Rectal smooth muscle tissue (tissue), 1 donor: ENCODE measurements at regions not wholly inside any gene's neighbourhood (a gene's known extent, or its start where the extent isn't known, plus 50 kb on each side); places are given as distances from the start of the nearest gene placed in this dataset.

Experiments used
- H3K27ac ChIP-seq: one replicate; pipeline ENCODE4 v1.7.0; 2013; ENCODE audit warnings: low read depth, low read length, inconsistent platforms
- H3K27me3 ChIP-seq: one replicate; pipeline ENCODE4 v1.7.0; 2013; ENCODE audit warnings: low read length; ENCODE audit not compliant: control insufficient read depth, insufficient read depth
- H3K36me3 ChIP-seq: one replicate; pipeline ENCODE4 v1.7.0; 2013; ENCODE audit warnings: low read length; ENCODE audit not compliant: control insufficient read depth, insufficient read depth
- H3K4me1 ChIP-seq: one replicate; pipeline ENCODE4 v1.7.0; 2013; ENCODE audit warnings: low read length; ENCODE audit not compliant: control insufficient read depth, insufficient read depth
- H3K4me3 ChIP-seq: one replicate; pipeline ENCODE4 v1.7.0; 2013; ENCODE audit warnings: low read length
- H3K9ac ChIP-seq: one replicate; pipeline ENCODE4 v1.7.0; 2013; ENCODE audit warnings: low read length

DNA sequence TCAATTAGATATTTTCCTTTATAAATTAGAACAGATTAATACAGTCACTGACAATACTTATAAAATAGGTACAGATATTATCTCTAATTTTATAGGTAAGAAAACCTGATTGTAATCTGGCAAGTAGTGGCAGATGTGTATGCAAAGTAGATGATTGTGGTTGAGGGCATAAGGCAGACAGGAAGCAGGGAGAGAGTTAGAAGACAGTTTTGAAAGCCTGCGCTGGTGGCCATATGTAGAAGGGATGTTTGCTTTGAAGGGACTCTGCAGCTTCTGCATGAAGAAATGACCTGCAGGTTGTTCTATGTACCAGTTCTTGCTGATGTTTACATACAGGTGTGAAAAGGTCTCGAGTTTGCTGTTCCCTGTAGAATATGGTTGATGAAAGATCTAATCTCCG lies 416.3 kb upstream of the SLIT2 start:
- no peak overlapping the region for H3K27ac ChIP-seq
- no peaks in the 10 kb centered on the region for H3K27me3 ChIP-seq
- no peaks in the 10 kb centered on the region for H3K36me3 ChIP-seq
- H3K9ac ChIP-seq = no peak overlapping the region
- H3K4me3 ChIP-seq = no peak overlapping the region
- no peaks in the 10 kb centered on the region for H3K4me1 ChIP-seq

- Histone ChIP-seq H3K9ac (no peak overlapping the region), H3K4me3 (no peak overlapping the region), H3K27ac (no peak overlapping the region), H3K4me1 (no peaks in the 10 kb centered on the region), H3K27me3 (no peaks in the 10 kb centered on the region), H3K36me3 (no peaks in the 10 kb centered on the region)
Measured at GRCh38 chr4:19832411-19832810, 419.3 kb upstream of the SLIT2 start.

DNA sequence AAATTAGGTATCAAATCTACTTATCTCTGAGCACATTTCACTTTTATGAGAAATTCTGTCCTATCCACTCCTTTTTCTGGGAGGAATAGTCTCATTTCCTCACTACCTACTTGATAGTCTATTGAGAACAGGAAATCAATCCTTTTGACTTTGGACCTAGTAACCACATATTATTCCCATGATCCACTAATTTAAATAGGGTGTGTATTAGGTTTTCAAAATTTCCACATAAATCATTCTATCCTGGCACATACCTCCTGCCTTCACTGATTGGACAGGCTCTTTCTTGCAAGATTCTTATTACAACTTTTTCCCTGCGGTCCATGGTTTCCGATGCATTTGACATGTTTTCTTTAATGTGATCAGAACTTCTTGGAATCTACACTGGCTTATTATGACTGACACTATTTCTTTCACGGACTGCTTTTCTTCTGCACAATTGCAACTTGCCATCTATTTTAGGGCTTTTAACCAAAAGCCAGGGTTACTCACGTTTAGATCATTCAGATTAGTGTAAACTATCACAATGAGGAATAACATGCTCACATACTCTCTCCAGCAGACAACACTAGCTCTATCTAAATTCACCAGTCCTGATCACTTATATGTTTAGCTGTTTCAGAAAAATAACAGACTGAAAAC lies 419.9 kb upstream of the SLIT2 start:
- H3K4me1 ChIP-seq = no peaks in the 10 kb centered on the region
- no peak overlapping the region for H3K9ac ChIP-seq
- H3K4me3 ChIP-seq = no peak overlapping the region
- H3K27me3 ChIP-seq = no peaks in the 10 kb centered on the region
- H3K27ac ChIP-seq = no peak overlapping the region
- no peaks in the 10 kb centered on the region for H3K36me3 ChIP-seq

DNA sequence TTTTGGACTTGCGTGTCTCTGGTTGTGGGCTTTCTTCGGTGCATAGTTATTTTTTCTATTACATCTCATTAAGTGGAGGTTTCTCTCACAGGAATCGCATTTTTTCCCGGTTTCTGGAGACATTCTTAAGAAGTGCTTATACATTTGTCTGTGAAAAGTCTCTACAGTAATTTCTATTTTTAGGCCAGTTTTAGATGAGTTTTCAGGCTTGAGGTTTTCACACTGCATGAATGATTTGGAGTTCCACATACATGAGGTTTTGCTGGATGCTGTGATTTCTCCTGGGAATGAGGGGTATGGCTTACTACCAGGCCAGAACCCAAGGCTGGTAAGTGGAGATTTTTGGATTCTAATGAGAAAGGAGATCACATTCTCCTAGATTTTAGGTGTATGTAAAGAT lies 422.6 kb upstream of the SLIT2 start:
- Histone ChIP-seq H3K9ac (no peak overlapping the region), H3K36me3 (no peaks in the 10 kb centered on the region), H3K27me3 (no peaks in the 10 kb centered on the region), H3K4me3 (no peak overlapping the region), H3K27ac (no peak overlapping the region), H3K4me1 (no peaks in the 10 kb centered on the region)

GRCh38 chr4:19823781-19824180 lies 427.9 kb upstream of the SLIT2 start:
- H3K4me1 ChIP-seq = no peaks in the 10 kb centered on the region
- no peak overlapping the region for H3K4me3 ChIP-seq
- no peaks in the 10 kb centered on the region for H3K36me3 ChIP-seq
- H3K9ac ChIP-seq = no peak overlapping the region
- H3K27me3 ChIP-seq = no peaks in the 10 kb centered on the region
- H3K27ac ChIP-seq = no peak overlapping the region

DNA sequence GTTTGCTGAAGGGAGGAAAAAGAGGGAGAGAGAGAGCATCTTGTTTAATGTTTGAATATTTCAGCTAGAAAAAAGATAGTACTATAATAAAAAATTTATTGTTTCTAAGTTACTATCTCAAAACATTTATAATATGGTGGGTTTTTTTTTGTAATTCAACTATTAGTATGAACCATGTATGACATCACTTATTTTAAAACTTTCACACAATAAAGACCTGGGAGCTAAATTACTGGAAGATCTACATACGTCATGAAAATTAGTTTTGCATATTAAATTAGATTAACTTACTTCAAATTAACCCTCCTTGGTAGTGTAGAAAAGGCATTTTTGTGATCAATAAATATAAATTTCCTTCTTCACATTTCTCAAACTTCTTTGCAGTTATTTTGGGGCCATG lies 432.0 kb upstream of the SLIT2 start:
- Histone ChIP-seq H3K36me3 (no peaks in the 10 kb centered on the region), H3K4me1 (no peaks in the 10 kb centered on the region), H3K9ac (no peak overlapping the region), H3K27ac (no peak overlapping the region), H3K4me3 (no peak overlapping the region), H3K27me3 (no peaks in the 10 kb centered on the region)

DNA sequence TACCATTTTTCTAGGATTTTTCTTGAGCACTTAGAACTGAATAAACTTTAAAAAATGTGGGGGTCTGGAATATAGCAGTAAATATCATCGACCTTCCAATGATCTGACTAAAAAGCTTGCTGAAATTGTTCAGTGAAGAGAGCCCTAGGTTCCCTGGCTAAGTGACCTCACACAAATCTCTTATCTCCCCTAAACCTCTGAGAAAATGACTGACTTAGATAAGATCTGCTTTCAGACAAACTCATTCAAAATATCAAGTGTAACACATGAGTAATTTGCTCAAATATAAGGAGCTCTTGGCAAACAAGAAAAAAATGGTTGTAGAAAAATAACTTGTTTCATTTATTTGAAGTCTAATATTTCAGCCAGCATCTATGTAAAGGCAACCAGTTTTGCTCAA lies 441.7 kb upstream of the SLIT2 start:
- no peak overlapping the region for H3K9ac ChIP-seq
- H3K4me3 ChIP-seq = no peak overlapping the region
- H3K27ac ChIP-seq = no peak overlapping the region
- H3K36me3 ChIP-seq = no peaks in the 10 kb centered on the region
- no peaks in the 10 kb centered on the region for H3K27me3 ChIP-seq
- no peaks in the 10 kb centered on the region for H3K4me1 ChIP-seq

- H3K4me3 ChIP-seq = no peak overlapping the region
Measured at GRCh38 chr4:19807505-19807904, 444.2 kb upstream of the SLIT2 start.

GRCh38 chr4:19806865-19807264 lies 444.8 kb upstream of the SLIT2 start:
- H3K36me3 ChIP-seq = no peaks in the 10 kb centered on the region
- no peak overlapping the region for H3K27ac ChIP-seq
- H3K9ac ChIP-seq = no peak overlapping the region
- no peak overlapping the region for H3K4me3 ChIP-seq
- H3K27me3 ChIP-seq = no peaks in the 10 kb centered on the region
- no peaks in the 10 kb centered on the region for H3K4me1 ChIP-seq

More at GRCh38 chr4:19807505-19807904, 444.2 kb upstream of the SLIT2 start:
- H3K9ac ChIP-seq = no peak overlapping the region
- no peaks in the 10 kb centered on the region for H3K4me1 ChIP-seq
- no peaks in the 10 kb centered on the region for H3K27me3 ChIP-seq
- H3K27ac ChIP-seq = no peak overlapping the region
- no peaks in the 10 kb centered on the region for H3K36me3 ChIP-seq

GRCh38 chr4:19803406-19803805 lies 448.3 kb upstream of the SLIT2 start:
- Histone ChIP-seq H3K4me1 (no peaks in the 10 kb centered on the region), H3K36me3 (no peaks in the 10 kb centered on the region), H3K27me3 (no peaks in the 10 kb centered on the region), H3K9ac (no peak overlapping the region), H3K4me3 (no peak overlapping the region), H3K27ac (no peak overlapping the region)

DNA sequence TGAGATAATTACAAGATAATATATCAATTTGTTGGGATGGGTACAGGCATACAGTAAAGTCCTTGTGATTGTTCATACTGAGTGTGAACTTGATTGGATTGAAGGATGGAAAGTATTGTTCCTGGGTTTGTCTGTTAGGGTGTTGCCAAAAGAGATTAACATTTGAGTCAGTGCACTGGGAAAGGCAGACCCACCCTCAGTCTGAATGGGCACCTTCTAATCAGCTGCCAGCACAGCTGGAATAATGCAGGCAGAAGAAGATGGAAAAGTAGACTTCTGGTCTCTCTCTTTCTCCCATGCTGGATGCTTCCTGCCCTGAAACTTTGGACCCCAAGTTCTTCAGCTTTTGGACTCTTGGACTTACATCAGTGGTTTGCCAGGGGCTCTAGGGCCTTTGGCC lies 457.9 kb upstream of the SLIT2 start:
- no peak overlapping the region for H3K9ac ChIP-seq

DNA sequence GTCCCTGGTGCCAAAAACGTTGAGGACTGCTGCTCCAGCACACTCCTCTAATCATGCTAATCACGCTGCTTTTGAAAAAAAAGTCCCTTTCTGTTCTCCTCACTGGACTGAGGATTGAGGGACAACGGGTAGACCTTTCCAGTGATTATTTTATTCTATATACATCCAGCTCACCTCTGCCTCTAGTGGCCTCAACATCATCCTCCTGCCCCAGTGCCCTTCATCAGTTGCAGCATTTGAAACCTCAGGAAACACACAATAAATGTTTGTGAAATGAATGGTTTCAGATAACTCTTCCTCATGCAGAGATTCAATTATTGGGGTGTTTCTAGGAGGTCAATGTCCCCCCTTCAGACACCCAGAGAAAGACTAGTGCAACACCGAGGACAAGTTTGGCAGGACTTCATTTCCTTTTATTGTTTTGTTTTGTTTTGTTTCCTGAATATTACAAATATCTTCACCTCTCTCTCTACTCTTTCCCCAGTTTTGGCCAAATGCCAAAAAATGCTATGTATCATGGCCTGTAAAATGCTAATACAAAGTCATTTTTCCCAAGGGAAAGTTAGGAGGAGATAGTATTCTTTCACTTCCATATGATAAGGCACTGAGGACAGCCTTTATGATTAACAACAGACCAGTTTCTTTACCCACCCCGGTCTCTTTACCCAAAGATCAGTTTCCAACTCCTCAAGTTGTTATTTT lies 460.1 kb upstream of the SLIT2 start:
- no peak overlapping the region for H3K27ac ChIP-seq
- no peak overlapping the region for H3K4me3 ChIP-seq
- no peaks in the 10 kb centered on the region for H3K36me3 ChIP-seq
- no peaks in the 10 kb centered on the region for H3K4me1 ChIP-seq
- no peaks in the 10 kb centered on the region for H3K27me3 ChIP-seq
- H3K9ac ChIP-seq = no peak overlapping the region

More for the DNA sequence above, 457.9 kb upstream of the SLIT2 start:
- H3K27ac ChIP-seq = no peak overlapping the region
- no peaks in the 10 kb centered on the region for H3K36me3 ChIP-seq
- H3K4me3 ChIP-seq = no peak overlapping the region
- H3K4me1 ChIP-seq = no peaks in the 10 kb centered on the region
- H3K27me3 ChIP-seq = no peaks in the 10 kb centered on the region

DNA sequence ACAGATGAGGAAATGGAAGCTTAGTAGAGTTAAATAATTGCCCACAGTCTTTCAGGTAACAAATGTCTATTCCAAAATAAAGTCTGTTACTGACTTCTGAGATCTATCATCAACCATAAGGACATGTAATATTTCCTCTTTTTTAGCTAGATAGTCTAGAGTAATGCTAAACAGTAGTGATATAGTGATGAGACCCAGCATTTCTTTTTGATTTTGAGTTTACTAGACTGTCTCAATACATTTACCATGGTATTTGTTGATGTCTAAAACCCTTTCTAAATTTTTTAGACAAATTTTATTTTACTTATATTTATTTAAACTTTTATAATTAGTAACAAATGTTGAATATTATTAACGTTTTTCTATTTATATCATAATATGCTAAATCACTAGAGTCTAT lies 465.1 kb upstream of the SLIT2 start:
- Histone ChIP-seq H3K27me3 (no peaks in the 10 kb centered on the region), H3K4me3 (no peak overlapping the region), H3K9ac (no peak overlapping the region), H3K36me3 (no peaks in the 10 kb centered on the region), H3K4me1 (no peaks in the 10 kb centered on the region), H3K27ac (no peak overlapping the region)
